Parathyroid adenoma (tissue), 2 donors: ENCODE measurements at regions not wholly inside any gene's neighbourhood (a gene's known extent, or its start where the extent isn't known, plus 50 kb on each side); places are given as distances from the start of the nearest gene placed in this dataset.

Experiments used
- H2AFZ ChIP-seq: fragments of 300-600 bp; sonication (generic); one replicate; pipeline ENCODE4 v1.7.0; 2017; ENCODE audit warnings: antibody characterized with exemption, mild to moderate bottlenecking
- H3K27ac ChIP-seq: fragments of 300-600 bp; sonication (generic); one replicate; pipeline ENCODE4 v1.7.0; 2017
- H3K27me3 ChIP-seq: fragments of 300-600 bp; sonication (generic); one replicate; pipeline ENCODE4 v1.7.0; 2017; ENCODE audit warnings: low read length; ENCODE audit not compliant: control insufficient read depth, insufficient read depth
- H3K36me3 ChIP-seq: fragments of 300-600 bp; sonication (generic); one replicate; pipeline ENCODE4 v1.7.0; 2017; ENCODE audit warnings: low read length; ENCODE audit not compliant: control insufficient read depth, insufficient read depth
- H3K4me1 ChIP-seq: fragments of 300-600 bp; sonication (generic); one replicate; pipeline ENCODE4 v1.7.0; 2017; ENCODE audit warnings: control low read depth
- H3K4me2 ChIP-seq: fragments of 300-600 bp; sonication (generic); one replicate; pipeline ENCODE4 v1.7.0; 2017; ENCODE audit warnings: low read length
- H3K4me3 ChIP-seq: fragments of 300-600 bp; sonication (generic); one replicate; pipeline ENCODE4 v1.7.0; 2017; ENCODE audit warnings: low read depth, low read length
- H3K79me2 ChIP-seq: fragments of 300-600 bp; sonication (generic); one replicate; pipeline ENCODE4 v1.7.0; 2017; ENCODE audit warnings: control low read depth
- H3K9ac ChIP-seq: fragments of 300-600 bp; sonication (generic); one replicate; pipeline ENCODE4 v1.7.0; 2017; ENCODE audit warnings: mild to moderate bottlenecking
- H3K9me3 ChIP-seq: fragments of 300-600 bp; sonication (generic); one replicate; pipeline ENCODE4 v1.7.0; 2017; ENCODE audit warnings: low read length; ENCODE audit not compliant: control insufficient read depth
- TF ChIP-seq, protein P1 (sequence below): fragments of 300-600 bp; sonication (generic); IDR thresholded peaks from one replicate; pipeline ENCODE4 v1.7.0; 2017; ENCODE audit warnings: antibody characterized with exemption, mild to moderate bottlenecking
- donor health status: primary hyperparathyroidism.

DNA sequence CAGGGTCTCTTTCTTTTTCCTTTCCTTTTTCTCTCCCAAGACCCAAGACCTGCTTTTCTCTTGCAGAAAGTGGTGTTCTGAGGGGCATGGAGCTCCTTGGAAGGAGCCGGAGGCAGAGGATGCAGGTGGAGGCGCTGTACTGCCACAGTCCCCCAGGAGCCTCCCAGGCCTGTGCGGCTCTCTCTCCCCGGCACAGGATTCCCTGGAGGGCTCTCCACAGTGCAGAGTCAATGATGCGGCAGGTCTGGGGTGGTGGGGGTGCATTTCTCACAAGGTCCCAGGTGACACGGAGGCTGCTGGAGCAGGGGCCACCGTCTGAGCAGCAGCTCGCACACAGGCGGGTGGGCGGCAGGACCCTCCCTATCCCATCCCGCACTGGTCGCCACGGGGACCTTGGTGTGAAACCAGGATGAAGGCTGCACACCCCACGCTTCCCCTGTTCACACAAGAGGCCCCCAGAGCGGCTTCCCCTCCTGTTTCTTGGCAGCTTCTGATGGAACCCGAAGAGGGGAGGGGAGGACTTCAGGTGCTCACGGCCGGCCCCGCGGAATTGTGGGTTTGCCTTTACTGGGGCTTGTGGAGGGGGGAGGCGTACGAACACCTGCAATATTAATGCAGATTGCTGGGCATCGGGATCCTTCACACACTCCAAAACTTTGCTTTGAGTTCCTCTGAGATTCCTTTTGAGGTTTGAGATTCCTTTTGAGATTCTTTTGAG is 186.9 kb downstream of the ENGASE start:
- Histone ChIP-seq H2AFZ (no peak overlapping the region), H3K9ac (no peak overlapping the region), H3K27me3 (no peaks in the 10 kb centered on the region), H3K9me3 (no peaks in the 10 kb centered on the region), H3K79me2 (no peaks in the 10 kb centered on the region), H3K4me1 (no peaks in the 10 kb centered on the region), H3K36me3 (no peaks in the 10 kb centered on the region), H3K27ac (no peak overlapping the region), H3K4me3 (no peak overlapping the region), H3K4me2 (no peak overlapping the region)
- TF ChIP-seq, protein P1, sequence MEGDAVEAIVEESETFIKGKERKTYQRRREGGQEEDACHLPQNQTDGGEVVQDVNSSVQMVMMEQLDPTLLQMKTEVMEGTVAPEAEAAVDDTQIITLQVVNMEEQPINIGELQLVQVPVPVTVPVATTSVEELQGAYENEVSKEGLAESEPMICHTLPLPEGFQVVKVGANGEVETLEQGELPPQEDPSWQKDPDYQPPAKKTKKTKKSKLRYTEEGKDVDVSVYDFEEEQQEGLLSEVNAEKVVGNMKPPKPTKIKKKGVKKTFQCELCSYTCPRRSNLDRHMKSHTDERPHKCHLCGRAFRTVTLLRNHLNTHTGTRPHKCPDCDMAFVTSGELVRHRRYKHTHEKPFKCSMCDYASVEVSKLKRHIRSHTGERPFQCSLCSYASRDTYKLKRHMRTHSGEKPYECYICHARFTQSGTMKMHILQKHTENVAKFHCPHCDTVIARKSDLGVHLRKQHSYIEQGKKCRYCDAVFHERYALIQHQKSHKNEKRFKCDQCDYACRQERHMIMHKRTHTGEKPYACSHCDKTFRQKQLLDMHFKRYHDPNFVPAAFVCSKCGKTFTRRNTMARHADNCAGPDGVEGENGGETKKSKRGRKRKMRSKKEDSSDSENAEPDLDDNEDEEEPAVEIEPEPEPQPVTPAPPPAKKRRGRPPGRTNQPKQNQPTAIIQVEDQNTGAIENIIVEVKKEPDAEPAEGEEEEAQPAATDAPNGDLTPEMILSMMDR: no peak

GRCh38 chr17:79258843-79259242 is 184.2 kb downstream of the ENGASE start:
- H3K4me1 ChIP-seq: no peaks in the 10 kb centered on the region
- no peak overlapping the region for H3K4me3 ChIP-seq
- no peaks in the 10 kb centered on the region for H3K9me3 ChIP-seq
- H2AFZ ChIP-seq: no peak overlapping the region
- H3K4me2 ChIP-seq: no peak overlapping the region
- TF ChIP-seq, protein P1: no peak
- no peaks in the 10 kb centered on the region for H3K36me3 ChIP-seq
- no peaks in the 10 kb centered on the region for H3K79me2 ChIP-seq
- no peak overlapping the region for H3K27ac ChIP-seq
- H3K27me3 ChIP-seq: no peaks in the 10 kb centered on the region
- no peak overlapping the region for H3K9ac ChIP-seq

DNA sequence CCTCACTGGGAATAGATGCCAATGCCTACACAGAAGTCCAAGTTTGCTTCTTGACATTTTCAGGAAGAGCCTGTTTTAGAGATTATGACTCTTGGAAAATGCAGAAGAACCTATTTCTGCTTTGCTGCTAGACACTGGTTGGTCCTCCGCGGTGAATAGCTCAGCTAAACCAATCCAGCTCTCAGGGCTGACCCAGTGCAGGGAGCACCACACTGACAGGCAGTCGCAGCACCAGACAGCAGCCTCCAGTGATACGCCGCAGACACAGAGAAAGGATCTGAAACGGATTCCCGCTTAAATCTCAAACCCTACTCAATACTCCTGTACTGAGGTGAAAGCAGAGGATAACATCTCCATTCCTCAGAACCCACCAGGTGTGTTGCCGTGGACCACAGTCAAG is 183.4 kb downstream of the ENGASE start:
- Histone ChIP-seq H3K9ac (no peak overlapping the region), H3K4me2 (no peak overlapping the region), H2AFZ (no peak overlapping the region)

DNA sequence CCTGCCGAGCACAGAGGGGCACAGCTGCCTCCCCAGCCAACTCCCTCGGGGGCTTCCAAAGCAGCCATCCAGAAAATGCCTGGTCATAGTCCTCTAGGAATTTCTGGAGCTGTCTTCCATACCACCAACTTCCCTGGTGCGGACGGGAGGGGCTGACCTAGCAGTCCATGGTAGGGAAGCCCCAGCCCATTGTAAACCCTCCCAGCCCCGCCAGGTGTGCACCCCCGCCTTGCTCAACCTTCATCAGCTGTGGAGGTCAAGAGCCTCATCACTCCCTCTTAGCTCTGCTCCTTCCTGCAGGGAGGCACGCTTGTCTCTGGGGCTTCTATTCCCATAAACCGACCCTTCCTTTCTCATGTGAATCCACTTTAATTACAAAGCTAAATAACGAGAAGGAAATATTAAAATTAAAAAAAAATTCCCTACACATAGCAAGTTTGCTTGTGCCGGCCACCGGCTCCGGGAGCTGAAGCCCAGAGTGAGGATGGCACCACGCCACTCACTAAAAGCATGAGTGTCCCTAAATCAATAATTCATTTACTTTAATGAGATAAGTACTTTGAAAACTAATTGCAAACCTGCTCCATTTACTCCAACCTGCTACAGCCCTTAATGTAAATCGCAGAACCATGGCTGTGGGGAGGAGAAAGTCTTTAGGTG is 181.4 kb downstream of the ENGASE start:
- H3K4me2 ChIP-seq: no peak overlapping the region
- no peaks in the 10 kb centered on the region for H3K27me3 ChIP-seq
- no peaks in the 10 kb centered on the region for H3K36me3 ChIP-seq
- no peaks in the 10 kb centered on the region for H3K79me2 ChIP-seq
- H3K9ac ChIP-seq: no peak overlapping the region
- H2AFZ ChIP-seq: no peak overlapping the region
- no peaks in the 10 kb centered on the region for H3K4me1 ChIP-seq
- TF ChIP-seq, protein P1: no peak
- H3K9me3 ChIP-seq: no peaks in the 10 kb centered on the region
- no peak overlapping the region for H3K27ac ChIP-seq
- no peak overlapping the region for H3K4me3 ChIP-seq

More for the DNA sequence above, 183.4 kb downstream of the ENGASE start:
- no peaks in the 10 kb centered on the region for H3K9me3 ChIP-seq
- H3K4me3 ChIP-seq: no peak overlapping the region
- H3K27me3 ChIP-seq: no peaks in the 10 kb centered on the region
- TF ChIP-seq, protein P1: no peak
- no peaks in the 10 kb centered on the region for H3K79me2 ChIP-seq
- H3K27ac ChIP-seq: no peak overlapping the region
- H3K36me3 ChIP-seq: no peaks in the 10 kb centered on the region
- H3K4me1 ChIP-seq: no peaks in the 10 kb centered on the region

- Histone ChIP-seq H3K9ac (no peak overlapping the region), H3K4me2 (no peak overlapping the region), H3K27ac (no peak overlapping the region), H3K27me3 (no peaks in the 10 kb centered on the region), H3K36me3 (no peaks in the 10 kb centered on the region), H3K9me3 (no peaks in the 10 kb centered on the region), H3K79me2 (no peaks in the 10 kb centered on the region), H2AFZ (no peak overlapping the region), H3K4me3 (no peak overlapping the region), H3K4me1 (no peaks in the 10 kb centered on the region)
- TF ChIP-seq, protein P1: no peak
Measured at GRCh38 chr17:79255456-79255855, 180.8 kb downstream of the ENGASE start.
